Loucy (cell line): ENCODE measurements at regions not wholly inside any gene's neighbourhood (a gene's known extent, or its start where the extent isn't known, plus 50 kb on each side); places are given as distances from the start of the nearest gene placed in this dataset.

Source experiments
- H2AFZ ChIP-seq: fragments of 200-600 bp; sonication (generic); 2 replicates; pipeline ENCODE4 v1.6.0; 2016; ENCODE audit warnings: antibody characterized with exemption, mild to moderate bottlenecking, low read length, moderate library complexity
- H3F3A ChIP-seq: fragments of 200-600 bp; 2 replicates; pipeline ENCODE4 v1.6.0; 2016; ENCODE audit warnings: antibody characterized with exemption, low read depth, mild to moderate bottlenecking
- H3K27me3 ChIP-seq: fragments of 200-600 bp; sonication (generic); 2 replicates; pipeline ENCODE4 v1.6.1; 2014; ENCODE audit warnings: low read length, mild to moderate bottlenecking; ENCODE audit not compliant: insufficient read depth, poor library complexity, severe bottlenecking
- H3K36me3 ChIP-seq: fragments of 200-600 bp; sonication (generic); 2 replicates; pipeline ENCODE4 v1.6.1; 2016; ENCODE audit warnings: low read length; ENCODE audit not compliant: insufficient read depth
- H3K4me1 ChIP-seq: fragments of 200-600 bp; sonication (generic); 2 replicates; pipeline ENCODE4 v1.5.1; 2014; ENCODE audit warnings: low read length, mild to moderate bottlenecking; ENCODE audit not compliant: insufficient read depth, poor library complexity, severe bottlenecking
- H3K4me2 ChIP-seq: fragments of 200-600 bp; sonication (generic); 2 replicates; pipeline ENCODE4 v1.6.0; 2014; ENCODE audit warnings: antibody characterized with exemption, low read length, low read depth, mild to moderate bottlenecking; ENCODE audit not compliant: poor library complexity, severe bottlenecking
- H3K4me3 ChIP-seq: fragments of 200-600 bp; sonication (generic); 2 replicates; pipeline ENCODE4 v1.5.1; 2014; ENCODE audit warnings: low read length, mild to moderate bottlenecking, mixed read lengths; ENCODE audit not compliant: poor library complexity, severe bottlenecking
- H3K79me2 ChIP-seq: fragments of 200-600 bp; sonication (generic); 2 replicates; pipeline ENCODE4 v1.6.1; 2014; ENCODE audit warnings: low read length; ENCODE audit not compliant: insufficient read depth
- H3K9ac ChIP-seq: fragments of 200-600 bp; sonication (generic); 2 replicates; pipeline ENCODE4 v1.6.0; 2014; ENCODE audit warnings: mild to moderate bottlenecking, low read depth, low read length, moderate library complexity; ENCODE audit not compliant: poor library complexity, severe bottlenecking
- H3K9me2 ChIP-seq: fragments of 200-600 bp; sonication (generic); replicated peaks from 2 replicates; pipeline ENCODE4 v1.6.1; 2016; ENCODE audit warnings: low read depth, low read length, mixed read lengths
- H3K9me3 ChIP-seq: fragments of 200-600 bp; sonication (generic); 2 replicates; pipeline ENCODE4 v1.6.1; 2014; ENCODE audit warnings: mild to moderate bottlenecking, antibody characterized with exemption, low read length, low read depth; ENCODE audit not compliant: insufficient read depth
- H4K20me1 ChIP-seq: fragments of 200-600 bp; sonication (generic); 2 replicates; pipeline ENCODE4 v1.6.0; 2014; ENCODE audit warnings: antibody characterized with exemption, low read length, mild to moderate bottlenecking; ENCODE audit not compliant: insufficient read depth, poor library complexity, severe bottlenecking
- CTCF ChIP-seq: fragments of 200-600 bp; sonication (generic); conservative IDR thresholded peaks from 2 replicates; pipeline ENCODE4 v1.5.1; 2014; ENCODE audit warnings: mild to moderate bottlenecking, antibody characterized with exemption, low read length
- EZH2phosphoT487 ChIP-seq: fragments of 200-600 bp; IDR thresholded peaks from 2 replicates; pipeline ENCODE4 v1.6.1; 2018; ENCODE audit warnings: antibody characterized with exemption, mild to moderate bottlenecking, moderate library complexity, borderline replicate concordance

GRCh38 chr14:101497684-101498525 lies 63.4 kb upstream of the DIO3 start:
- H3K4me2 ChIP-seq, result no peak overlapping the region
- no peak overlapping the region for H3K4me3 ChIP-seq
- H4K20me1 ChIP-seq, result no peaks in the 10 kb centered on the region
- H2AFZ ChIP-seq, result no peak overlapping the region
- H3K9ac ChIP-seq, result no peak overlapping the region
- no peak for TF ChIP-seq EZH2phosphoT487
- TF ChIP-seq CTCF, result no peak
- H3K4me1 ChIP-seq, result no peaks in the 10 kb centered on the region
- H3K9me2 ChIP-seq, result no peaks in the 10 kb centered on the region
- no peaks in the 10 kb centered on the region for H3K36me3 ChIP-seq
- no peaks in the 10 kb centered on the region for H3F3A ChIP-seq
- H3K27me3 ChIP-seq, result no peaks in the 10 kb centered on the region
- no peaks in the 10 kb centered on the region for H3K79me2 ChIP-seq
- H3K9me3 ChIP-seq, result no peaks in the 10 kb centered on the region

GRCh38 chr14:101498526-101498860 lies 62.8 kb upstream of the DIO3 start:
- Histone ChIP-seq H3K9me2 (no peaks in the 10 kb centered on the region), H3K4me2 (no peak overlapping the region), H3K9me3 (no peaks in the 10 kb centered on the region; the same call in 1 of the 2 replicates), H3K9ac (no peak overlapping the region), H2AFZ (no peak overlapping the region), H3F3A (no peaks in the 10 kb centered on the region), H4K20me1 (no peaks in the 10 kb centered on the region), H3K4me1 (no peaks in the 10 kb centered on the region), H3K79me2 (no peaks in the 10 kb centered on the region), H3K36me3 (no peaks in the 10 kb centered on the region), H3K4me3 (no peak overlapping the region), H3K27me3 (no peaks in the 10 kb centered on the region)
- TF ChIP-seq EZH2phosphoT487, result no peak
- no peak for TF ChIP-seq CTCF

- no peak for TF ChIP-seq EZH2phosphoT487
- no peak for TF ChIP-seq CTCF
- H3K27me3 ChIP-seq, result no peaks in the 10 kb centered on the region
- H3K79me2 ChIP-seq, result no peaks in the 10 kb centered on the region
- no peak overlapping the region for H3K4me2 ChIP-seq
- no peaks in the 10 kb centered on the region for H3F3A ChIP-seq
- H3K4me1 ChIP-seq, result no peaks in the 10 kb centered on the region
- no peak overlapping the region for H3K4me3 ChIP-seq
- H3K9me3 ChIP-seq, result no peaks in the 10 kb centered on the region; the same call in 1 of the 2 replicates
- no peaks in the 10 kb centered on the region for H3K36me3 ChIP-seq
- H4K20me1 ChIP-seq, result no peaks in the 10 kb centered on the region
- H2AFZ ChIP-seq, result no peak overlapping the region
- no peaks in the 10 kb centered on the region for H3K9me2 ChIP-seq
- no peak overlapping the region for H3K9ac ChIP-seq
Observed at GRCh38 chr14:101499080-101499479, 62.2 kb upstream of the DIO3 start.
